ENCODE measurements at regions not wholly inside any gene's neighbourhood (a gene's known extent, or its start where the extent isn't known, plus 50 kb on each side); places are given as distances from the start of the nearest gene placed in this dataset.

DNA sequence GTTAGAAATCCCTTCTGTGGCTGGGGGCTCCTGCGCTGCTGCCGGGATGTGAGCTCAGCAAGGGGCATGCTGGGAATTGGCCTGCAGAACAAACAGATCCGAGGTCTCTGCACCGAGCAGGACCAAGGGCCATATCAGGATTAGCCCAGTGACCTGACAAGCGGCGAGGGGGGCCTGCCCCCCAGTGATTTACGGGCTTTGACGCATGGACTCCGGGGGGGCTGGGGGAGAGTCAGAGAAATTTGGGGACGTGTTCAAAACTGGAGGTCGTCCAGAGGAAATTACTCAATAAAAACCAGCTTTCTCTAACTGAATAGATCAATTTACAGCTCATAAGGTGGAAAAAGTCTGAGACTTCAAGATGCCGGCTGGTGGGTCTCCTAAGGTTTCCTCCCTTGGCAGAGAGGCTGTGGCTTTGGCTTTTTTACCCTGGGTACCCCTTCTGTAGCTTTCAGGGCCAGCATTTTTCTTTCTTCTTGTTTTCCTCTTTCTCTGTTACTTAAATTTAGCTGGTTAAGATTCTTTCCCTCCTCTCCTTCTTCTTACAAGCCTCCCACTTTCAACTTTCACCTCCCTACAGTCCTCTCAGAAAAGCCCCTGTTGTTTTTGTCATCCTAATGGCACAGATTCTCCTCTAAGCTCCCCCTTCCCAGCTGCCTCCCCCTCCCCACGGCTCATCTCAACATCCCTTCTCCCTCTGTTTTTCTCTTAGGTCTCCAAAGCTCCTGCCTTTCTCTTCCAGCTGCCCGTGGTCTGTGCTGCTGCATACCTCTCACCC, 551.0 kb downstream of the CCDC171 start:
- Histone ChIP-seq H3K4me2 (ENCODE audit: insufficient read depth, low read length) (no peak overlapping the region), H3K27ac (ENCODE audit: extremely low read depth, low read depth, low read length) (no peak overlapping the region), H3K9ac (ENCODE audit: insufficient read depth in 1 of 2, low read depth in 2 of 2, low read length in 2 of 2) (no peak overlapping the region), H3K79me2 (ENCODE audit: control insufficient read depth, insufficient read depth, low read length) (no peaks in the 10 kb centered on the region), H3K4me1 (replicated peaks in 1 of 2; ENCODE audit: control insufficient read depth in 2 of 2, insufficient read depth in 2 of 2, low read length in 2 of 2) (no peaks in the 10 kb centered on the region), H4K20me1 (replicated peaks; ENCODE audit: control insufficient read depth, insufficient read depth, low read length) (no peaks in the 10 kb centered on the region), H3K9me1 (ENCODE audit: control insufficient read depth, insufficient read depth, low read length) (no peaks in the 10 kb centered on the region), H3K4me3 (no peak overlapping the region), H3K9me3 (replicated peaks; ENCODE audit: control insufficient read depth, insufficient read depth, low read depth, low read length) (no peaks in the 10 kb centered on the region), H3K27me3 (ENCODE audit: control insufficient read depth in 2 of 2, insufficient read depth in 2 of 2, low read length in 2 of 2) (no peaks in the 10 kb centered on the region), H2AFZ (ENCODE audit: low read depth, low read length) (no peak overlapping the region), H3K36me3 (ENCODE audit: control insufficient read depth, insufficient read depth, low read length) (no peaks in the 10 kb centered on the region)
- ATAC-seq (no peak), FAIRE-seq (no peak), DNase-seq (ENCODE audit: extremely low read depth in 1 of 4, low spot score in 3 of 4) (no peak)
- no TSS peak for BruUV-seq (replicated peaks)
- intact Hi-C loops (cut with micrococcal nuclease) (no loop called here), in situ Hi-C loops (cut with MboI) (no loop called here)
- ChIA-PET CTCF (ENCODE audit: low intra/inter-chr PET ratio) (no interaction called here), POLR2A (no interaction called here)
- no peak for TF ChIP-seq NEUROD1 (IDR thresholded peaks at IDR 0.05; ENCODE audit: borderline replicate concordance, low read depth, low read length, partially characterized antibody)
- TF ChIP-seq HCFC1 (IDR thresholded peaks at IDR 0.05; ENCODE audit: low read depth, low read length), result no peak
- TF ChIP-seq TBP (optimal IDR thresholded peaks at IDR 0.05; ENCODE audit: low read depth, low read length), result no peak
- TF ChIP-seq CREB5 (CRISPR knock-in tag; IDR thresholded peaks at IDR 0.05), result no peak
- no peak for TF ChIP-seq NR3C1 (CRISPR knock-in tag; IDR thresholded peaks at IDR 0.05)
- no peak for TF ChIP-seq DDX20 (tag; IDR thresholded peaks at IDR 0.05; ENCODE audit: low read depth)
- no peak for TF ChIP-seq GTF2F1 (IDR thresholded peaks at IDR 0.05; ENCODE audit: low read depth, low read length)
- no peak for TF ChIP-seq MLLT1 (IDR thresholded peaks at IDR 0.05)
- TF ChIP-seq, protein P1, sequence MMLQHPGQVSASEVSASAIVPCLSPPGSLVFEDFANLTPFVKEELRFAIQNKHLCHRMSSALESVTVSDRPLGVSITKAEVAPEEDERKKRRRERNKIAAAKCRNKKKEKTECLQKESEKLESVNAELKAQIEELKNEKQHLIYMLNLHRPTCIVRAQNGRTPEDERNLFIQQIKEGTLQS (IDR thresholded peaks at IDR 0.05), result no peak
- TF ChIP-seq, protein P1 (CRISPR knock-in tag; conservative IDR thresholded peaks at IDR 0.05), result no peak
- TF ChIP-seq STAG1 (CRISPR knock-in tag; IDR thresholded peaks at IDR 0.05; ENCODE audit: borderline replicate concordance), result no peak
- WGBS (ENCODE audit: insufficient coverage, low coverage, missing lambda C conversion rate), result 0% methylated on average over 12 of the region's 14 CpGs

Measured in K562 (cell line).